IPS-20b (cell line): ENCODE measurements at regions not wholly inside any gene's neighbourhood (a gene's known extent, or its start where the extent isn't known, plus 50 kb on each side); places are given as distances from the start of the nearest gene placed in this dataset.
A peak's percentile ranks its signal among the peaks of the same experiment; 100 is the strongest.

Source experiments
- H3K27ac ChIP-seq: one replicate; pipeline ENCODE4 v1.5.1; 2013; ENCODE audit warnings: low read length
- H3K27me3 ChIP-seq: 2 replicates; pipeline ENCODE4 v1.6.1; 2013; ENCODE audit warnings: mild to moderate bottlenecking, low read length, inconsistent platforms; ENCODE audit not compliant: insufficient read depth
- H3K36me3 ChIP-seq: 2 replicates; pipeline ENCODE4 v1.6.1; 2013; ENCODE audit warnings: low read depth, mild to moderate bottlenecking, inconsistent platforms, low read length, moderate library complexity; ENCODE audit not compliant: insufficient read depth
- H3K4me1 ChIP-seq: 2 replicates; pipeline ENCODE4 v1.6.1; 2013; ENCODE audit warnings: mild to moderate bottlenecking, control low read depth, inconsistent platforms, low read length, moderate library complexity; ENCODE audit not compliant: insufficient read depth
- H3K4me3 ChIP-seq: 2 replicates; pipeline ENCODE4 v1.5.1; 2013; ENCODE audit warnings: mild to moderate bottlenecking, low read length, inconsistent platforms
- H3K9ac ChIP-seq: 2 replicates; pipeline ENCODE4 v1.6.1; 2013; ENCODE audit warnings: low read depth, mild to moderate bottlenecking, inconsistent platforms, low read length, moderate library complexity
- H3K9me3 ChIP-seq: 2 replicates; pipeline ENCODE4 v1.6.1; 2013; ENCODE audit warnings: mild to moderate bottlenecking, low read depth, low read length, inconsistent platforms; ENCODE audit not compliant: insufficient read depth

GRCh38 chr18:46340716-46341115 is 236.5 kb downstream of the HAUS1 start:
- H3K27ac ChIP-seq: no peak overlapping the region
- H3K27me3 ChIP-seq: peaks cover 9% of the 10 kb centered on the region; the same call in 1 of the 2 replicates
- H3K9me3 ChIP-seq: no peaks in the 10 kb centered on the region
- no peak overlapping the region for H3K9ac ChIP-seq
- no peak overlapping the region for H3K4me3 ChIP-seq
- no peaks in the 10 kb centered on the region for H3K36me3 ChIP-seq
- peaks cover 37% of the 10 kb centered on the region for H3K4me1 ChIP-seq

DNA sequence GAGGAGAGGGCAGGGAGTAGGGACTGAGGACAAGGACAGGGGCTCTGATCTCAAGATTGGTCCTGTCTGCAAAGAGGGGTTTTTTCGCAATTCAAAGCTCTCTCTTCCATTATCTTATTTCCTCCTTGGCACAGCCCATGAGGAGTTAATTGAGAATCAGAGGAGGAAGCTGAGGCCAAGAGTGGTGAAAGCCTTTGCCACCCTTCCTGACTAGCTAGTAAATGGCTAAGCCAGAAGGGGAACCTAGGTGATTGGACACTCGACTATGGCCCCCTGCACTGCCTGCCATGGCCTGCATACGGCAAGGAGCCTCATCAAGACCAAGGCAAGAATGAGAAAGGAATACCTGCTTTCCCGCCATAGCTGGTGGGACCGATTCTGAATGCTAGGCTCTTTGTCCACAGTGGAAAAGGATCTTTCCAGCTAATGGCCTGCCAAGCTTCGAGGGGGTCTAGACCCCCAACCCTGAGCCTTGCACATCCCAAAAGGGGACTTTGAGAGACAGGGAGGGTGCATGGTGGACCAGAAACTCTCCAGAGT is 237.9 kb downstream of the HAUS1 start:
- no peak overlapping the region for H3K4me3 ChIP-seq
- no peak overlapping the region for H3K9ac ChIP-seq
- H3K9me3 ChIP-seq: no peaks in the 10 kb centered on the region
- peaks cover 24% of the 10 kb centered on the region; the same call in 1 of the 2 replicates for H3K4me1 ChIP-seq
- no peak overlapping the region for H3K27ac ChIP-seq
- H3K27me3 ChIP-seq: no peaks in the 10 kb centered on the region
- no peaks in the 10 kb centered on the region for H3K36me3 ChIP-seq

DNA sequence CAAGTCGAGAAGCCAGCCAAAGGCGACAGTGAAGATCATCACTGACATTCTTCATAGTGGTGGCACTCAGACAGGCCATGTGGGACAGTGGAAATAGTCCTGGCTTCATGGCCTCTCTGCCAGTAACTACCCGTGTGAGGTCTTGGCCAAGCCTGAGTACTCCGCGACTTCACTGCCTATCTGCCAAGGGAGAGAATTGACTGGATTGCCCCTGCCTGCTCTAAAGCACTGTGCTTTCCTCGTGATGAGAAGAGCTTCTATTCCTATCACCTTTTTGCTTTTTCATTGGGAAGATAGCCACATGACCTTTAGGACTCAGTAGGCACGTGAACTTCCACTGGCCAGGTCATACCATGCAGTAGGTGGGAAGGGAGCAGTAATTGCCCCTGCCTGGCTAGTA is 239.3 kb downstream of the HAUS1 start:
- Histone ChIP-seq H3K27ac (no peak overlapping the region), H3K9ac (peak overlapping the region; percentile 45; the same call in 1 of the 2 replicates), H3K4me3 (no peak overlapping the region), H3K36me3 (no peaks in the 10 kb centered on the region), H3K27me3 (no peaks in the 10 kb centered on the region), H3K4me1 (peaks cover 13% of the 10 kb centered on the region; the same call in 1 of the 2 replicates), H3K9me3 (no peaks in the 10 kb centered on the region)

- Histone ChIP-seq H3K36me3 (no peaks in the 10 kb centered on the region), H3K4me1 (peaks cover 8% of the 10 kb centered on the region; the same call in 1 of the 2 replicates), H3K9me3 (no peaks in the 10 kb centered on the region), H3K4me3 (no peak overlapping the region), H3K27me3 (no peaks in the 10 kb centered on the region), H3K27ac (no peak overlapping the region), H3K9ac (peak overlapping the region; percentile 45; the same call in 1 of the 2 replicates)
Measured at GRCh38 chr18:46343931-46344372, 239.8 kb downstream of the HAUS1 start.

GRCh38 chr18:46344416-46345180 is 240.4 kb downstream of the HAUS1 start:
- Histone ChIP-seq H3K4me3 (no peak overlapping the region), H3K4me1 (peaks cover 7% of the 10 kb centered on the region; the same call in 1 of the 2 replicates), H3K27ac (no peak overlapping the region)

DNA sequence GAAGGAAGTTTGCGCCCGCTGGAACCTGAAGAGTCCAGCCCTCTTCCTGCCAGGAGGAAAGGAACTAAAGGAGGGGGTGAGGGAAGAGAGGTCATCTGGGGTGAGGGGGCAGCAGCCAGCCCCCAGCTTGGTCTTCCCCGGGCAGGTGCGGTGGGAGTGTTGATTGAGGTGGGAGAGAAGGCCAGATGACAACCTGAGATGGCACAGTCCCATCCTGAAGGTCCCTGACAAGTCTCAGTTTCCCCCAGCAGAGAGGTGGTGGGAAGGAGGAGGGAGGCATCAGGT is 240.9 kb downstream of the HAUS1 start:
- Histone ChIP-seq H3K27ac (no peak overlapping the region), H3K9ac (no peak overlapping the region), H3K9me3 (no peaks in the 10 kb centered on the region), H3K4me3 (no peak overlapping the region), H3K36me3 (no peaks in the 10 kb centered on the region), H3K27me3 (no peaks in the 10 kb centered on the region), H3K4me1 (peaks cover 7% of the 10 kb centered on the region; the same call in 1 of the 2 replicates)

More at GRCh38 chr18:46344416-46345180, 240.4 kb downstream of the HAUS1 start:
- Histone ChIP-seq H3K27me3 (no peaks in the 10 kb centered on the region), H3K36me3 (no peaks in the 10 kb centered on the region), H3K9me3 (no peaks in the 10 kb centered on the region), H3K9ac (no peak overlapping the region)

DNA sequence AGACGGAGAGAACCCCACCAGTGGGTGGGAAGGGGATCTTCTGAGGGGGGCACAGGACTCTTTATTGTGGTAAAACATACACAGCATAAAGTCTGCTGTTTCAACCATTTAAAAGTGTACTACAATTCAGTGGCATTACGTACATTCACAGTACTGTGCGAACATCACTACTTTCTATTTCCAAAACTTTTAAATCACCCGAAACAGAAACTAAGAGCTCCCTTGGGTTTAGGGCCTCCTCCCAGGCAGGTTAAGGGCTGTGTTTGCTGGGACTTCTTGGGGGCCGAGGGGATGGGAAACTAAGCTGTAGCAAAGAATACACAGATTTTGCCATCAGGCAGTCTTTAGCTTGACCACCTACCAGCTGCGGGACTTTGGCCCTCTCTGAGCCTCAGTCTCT is 242.0 kb downstream of the HAUS1 start:
- Histone ChIP-seq H3K4me1 (peaks cover 7% of the 10 kb centered on the region; the same call in 1 of the 2 replicates), H3K9ac (no peak overlapping the region), H3K9me3 (no peaks in the 10 kb centered on the region), H3K27ac (no peak overlapping the region), H3K4me3 (no peak overlapping the region), H3K27me3 (no peaks in the 10 kb centered on the region), H3K36me3 (no peaks in the 10 kb centered on the region)

DNA sequence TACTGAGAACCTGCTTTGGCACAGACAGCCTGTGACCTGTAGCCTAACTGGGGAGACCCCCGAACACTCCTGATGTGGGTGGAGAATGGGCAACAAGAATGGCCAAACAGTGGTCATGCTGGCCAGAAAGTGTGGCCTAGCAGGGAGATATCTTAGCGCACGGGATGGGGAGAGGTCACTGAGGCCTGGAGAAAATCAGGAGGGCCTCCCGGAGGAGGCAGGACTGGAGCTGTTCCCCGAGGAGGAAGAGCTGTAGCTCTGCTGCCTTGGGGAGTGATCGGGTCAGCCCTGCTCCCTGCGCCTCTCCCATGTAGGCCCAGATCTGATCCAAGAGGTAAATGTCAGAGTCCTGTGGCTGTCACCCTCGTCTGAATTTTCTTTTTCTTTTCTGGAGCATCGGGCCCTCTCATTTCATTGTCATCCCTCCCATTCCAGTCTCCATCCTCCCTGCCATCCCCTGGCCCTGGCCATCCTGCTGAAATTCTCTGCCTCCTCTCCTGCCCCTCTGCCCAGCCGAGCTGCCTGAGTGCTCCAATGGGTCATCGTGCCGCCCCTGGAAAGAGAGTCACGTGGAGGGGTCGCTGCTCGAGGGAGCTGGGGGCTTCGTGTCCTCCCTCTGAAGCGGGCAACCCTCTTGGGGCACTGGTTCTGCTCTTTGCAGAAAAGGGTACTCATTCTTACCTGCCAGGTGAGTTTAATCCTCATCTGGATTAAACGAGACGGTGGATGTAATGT is 242.9 kb downstream of the HAUS1 start:
- Histone ChIP-seq H3K27ac (no peak overlapping the region), H3K4me1 (peaks cover 7% of the 10 kb centered on the region; the same call in 1 of the 2 replicates), H3K4me3 (no peak overlapping the region), H3K36me3 (no peaks in the 10 kb centered on the region), H3K27me3 (no peaks in the 10 kb centered on the region), H3K9ac (no peak overlapping the region), H3K9me3 (no peaks in the 10 kb centered on the region)

- Histone ChIP-seq H3K36me3 (no peaks in the 10 kb centered on the region), H3K27me3 (no peaks in the 10 kb centered on the region), H3K27ac (no peak overlapping the region), H3K4me1 (no peaks in the 10 kb centered on the region), H3K9ac (no peak overlapping the region), H3K9me3 (no peaks in the 10 kb centered on the region), H3K4me3 (no peak overlapping the region)
Measured at GRCh38 chr18:46350598-46351159, 246.5 kb downstream of the HAUS1 start.

DNA sequence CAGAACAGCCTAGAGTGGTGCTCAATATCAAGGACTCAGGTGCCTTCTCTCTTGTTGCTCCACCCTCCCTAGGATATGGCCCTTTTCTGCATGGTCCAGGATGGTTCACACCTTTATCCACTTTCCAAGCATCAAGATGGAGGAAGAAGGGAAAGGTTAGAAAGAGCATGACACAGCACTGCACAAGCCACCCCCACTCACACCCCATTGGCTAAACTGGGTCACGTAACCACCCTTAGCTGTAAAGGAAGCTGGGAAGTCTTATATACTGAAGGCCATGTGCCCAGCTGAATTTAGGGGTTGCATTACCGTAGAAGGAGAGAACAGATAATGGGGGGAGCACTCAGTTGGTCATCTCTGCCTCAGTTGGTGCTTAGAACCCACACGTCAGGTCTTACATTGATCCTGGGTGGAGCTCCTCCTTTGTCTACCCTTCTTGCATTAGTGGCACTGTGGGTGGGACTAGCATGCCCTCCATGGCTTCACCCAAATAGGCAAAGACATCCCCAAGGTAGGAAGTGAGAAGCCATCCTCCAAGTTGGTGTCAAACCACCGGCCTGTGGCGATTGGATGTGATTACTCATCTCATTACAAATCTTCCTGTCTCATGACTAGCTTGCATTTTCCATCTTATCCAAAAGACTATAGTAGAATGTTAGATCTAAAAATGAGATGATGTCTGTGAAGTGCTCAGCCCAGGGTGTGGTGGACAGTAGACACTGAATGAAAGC is 248.5 kb downstream of the HAUS1 start:
- Histone ChIP-seq H3K27ac (no peak overlapping the region), H3K9ac (no peak overlapping the region), H3K4me1 (no peaks in the 10 kb centered on the region), H3K27me3 (no peaks in the 10 kb centered on the region), H3K4me3 (no peak overlapping the region), H3K9me3 (no peaks in the 10 kb centered on the region), H3K36me3 (no peaks in the 10 kb centered on the region)

- Histone ChIP-seq H3K9ac (no peak overlapping the region), H3K36me3 (no peaks in the 10 kb centered on the region), H3K27ac (no peak overlapping the region), H3K4me3 (no peak overlapping the region), H3K4me1 (no peaks in the 10 kb centered on the region), H3K9me3 (no peaks in the 10 kb centered on the region), H3K27me3 (no peaks in the 10 kb centered on the region)
Measured at GRCh38 chr18:46353460-46353859, 249.3 kb downstream of the HAUS1 start.
